DND-41 (cell line): ENCODE measurements at regions not wholly inside any gene's neighbourhood (a gene's known extent, or its start where the extent isn't known, plus 50 kb on each side); places are given as distances from the start of the nearest gene placed in this dataset.

Experiments used
- CTCF ChIP-seq: IDR thresholded peaks from 2 replicates; pipeline ENCODE4 v1.5.1; 2012; ENCODE audit warnings: borderline replicate concordance, low read length, moderate library complexity, mild to moderate bottlenecking; ENCODE audit not compliant: poor library complexity, severe bottlenecking; ENCODE audit errors: extremely low read depth
- EZH2 ChIP-seq: IDR thresholded peaks from 3 replicates; pipeline ENCODE4 v1.6.1; 2012; ENCODE audit warnings: borderline replicate concordance, low read depth, mild to moderate bottlenecking, moderate library complexity, low read length, inconsistent platforms; ENCODE audit not compliant: severe bottlenecking

- no peak for TF ChIP-seq EZH2
- no peak for TF ChIP-seq CTCF
These were observed 573.4 kb upstream of the IGFBP3 start for GRCh38 chr7:46494441-46494840.
